Ammon's horn (tissue), 1 donor: ENCODE measurements at regions not wholly inside any gene's neighbourhood (a gene's known extent, or its start where the extent isn't known, plus 50 kb on each side); places are given as distances from the start of the nearest gene placed in this dataset.
"Not testable (repeated sequence)": the region's sequence is repeated elsewhere in the genome, so short reads cannot be mapped to it uniquely, and the experiment has no call there.

Source experiments
- DNase-seq: peaks from one replicate; pipeline ENCODE4 v3.0.0-alpha.2; 2016; ENCODE audit warnings: low spot score

- no peak for DNase-seq
Measured at GRCh38 chr6:103895136-103895535, 964.6 kb downstream of the HACE1 start.

- DNase-seq = no peak
Measured at GRCh38 chr6:103893141-103893581, 966.6 kb downstream of the HACE1 start.

- no peak for DNase-seq
Measured at GRCh38 chr6:103886951-103887350, 972.8 kb downstream of the HACE1 start.

GRCh38 chr6:103885446-103885845, 974.3 kb downstream of the HACE1 start:
- no peak for DNase-seq

GRCh38 chr6:103879800-103880199, 979.9 kb downstream of the HACE1 start:
- no peak for DNase-seq

GRCh38 chr6:103875221-103875620, 984.5 kb downstream of the HACE1 start:
- no peak for DNase-seq

- no peak for DNase-seq
Measured at GRCh38 chr6:103874575-103874974, 985.1 kb downstream of the HACE1 start.

- no peak for DNase-seq
Measured at GRCh38 chr6:103872678-103873077, 987.0 kb downstream of the HACE1 start.

GRCh38 chr6:103872233-103872632, 987.5 kb downstream of the HACE1 start:
- no peak for DNase-seq

- no peak for DNase-seq
Measured at GRCh38 chr6:103870970-103871369, 988.7 kb downstream of the HACE1 start.

GRCh38 chr6:103862297-103862696, 997.4 kb downstream of the HACE1 start:
- DNase-seq = no peak

- no peak for DNase-seq
Measured at GRCh38 chr6:103858003-103858402, 1001.7 kb downstream of the HACE1 start.

GRCh38 chr6:103855750-103856149, 1004.0 kb downstream of the HACE1 start:
- DNase-seq = no peak

GRCh38 chr6:103854059-103854458, 1005.7 kb downstream of the HACE1 start:
- no peak for DNase-seq

- DNase-seq = no peak
Measured at GRCh38 chr6:103838457-103838856, 1021.3 kb downstream of the HACE1 start.

GRCh38 chr6:103826209-103826608, 1033.5 kb downstream of the HACE1 start:
- DNase-seq = no peak

- DNase-seq = no peak
Measured at GRCh38 chr6:103820148-103820547, 1039.6 kb downstream of the HACE1 start.

- DNase-seq = no peak
Measured at GRCh38 chr6:103819509-103819908, 1040.2 kb downstream of the HACE1 start.

- DNase-seq = no peak
Measured at GRCh38 chr6:103812970-103813369, 1046.7 kb downstream of the HACE1 start.

- DNase-seq = not testable (repeated sequence)
Measured at GRCh38 chr6:103801901-103802479, 1057.7 kb downstream of the HACE1 start.

- DNase-seq = peak; percentile 13
Measured at GRCh38 chr6:103799971-103800670, 1059.6 kb downstream of the HACE1 start.

GRCh38 chr6:103798166-103798565, 1061.6 kb downstream of the HACE1 start:
- peak; percentile 54 for DNase-seq

GRCh38 chr6:103797738-103798137, 1062.0 kb downstream of the HACE1 start:
- DNase-seq = no peak

GRCh38 chr6:103791458-103791857, 1068.3 kb downstream of the HACE1 start:
- DNase-seq = no peak
